Fibroblast of gingiva (primary cell): ENCODE measurements at regions not wholly inside any gene's neighbourhood (a gene's known extent, or its start where the extent isn't known, plus 50 kb on each side); places are given as distances from the start of the nearest gene placed in this dataset.
"Not testable (repeated sequence)": the region's sequence is repeated elsewhere in the genome, so short reads cannot be mapped to it uniquely, and the experiment has no call there.

Experiments
- DNase-seq: peaks from one replicate; pipeline ENCODE4 v3.0.0-alpha.2; 2011; ENCODE audit warnings: low read depth

DNA sequence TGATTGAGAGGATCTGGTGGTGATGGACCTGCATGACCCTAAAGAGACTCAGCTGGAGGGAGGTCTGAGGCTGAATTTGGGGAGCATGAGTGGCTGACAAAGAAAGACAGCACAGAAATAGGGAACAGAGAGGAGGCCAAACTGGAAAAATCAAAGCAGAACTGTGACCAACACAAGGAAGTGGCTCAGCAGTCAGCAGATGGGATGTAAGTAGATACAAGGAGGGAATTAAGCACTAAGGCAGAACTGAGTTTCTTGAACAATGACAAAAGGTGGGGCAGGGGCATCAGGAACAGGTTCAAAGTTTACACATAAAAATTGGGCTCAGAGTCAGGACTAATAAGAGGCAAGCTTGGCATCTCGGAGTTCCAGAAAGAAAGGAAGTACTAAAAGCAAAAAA is 144.3 kb upstream of the KLF3 start:
- DNase-seq, result no peak

DNA sequence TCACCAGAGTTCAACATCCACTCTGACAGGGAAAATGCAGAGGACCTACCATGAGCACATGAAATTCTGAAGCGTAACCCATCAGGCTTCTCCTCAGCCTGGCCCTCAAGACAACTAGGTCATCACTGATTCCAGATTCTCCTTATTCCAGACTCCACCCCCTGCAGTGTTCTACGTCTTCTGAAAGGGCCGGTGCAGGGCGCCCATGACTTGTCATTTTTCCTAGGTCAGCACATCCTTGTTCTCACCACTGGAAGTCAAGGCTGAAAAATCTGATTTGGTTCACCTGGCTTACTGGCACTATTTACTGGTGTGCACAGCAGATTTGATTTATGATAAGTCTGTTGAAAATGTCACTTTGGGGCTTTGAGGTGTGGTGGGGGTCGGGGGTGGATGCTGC is 140.9 kb upstream of the KLF3 start:
- DNase-seq, result no peak

DNA sequence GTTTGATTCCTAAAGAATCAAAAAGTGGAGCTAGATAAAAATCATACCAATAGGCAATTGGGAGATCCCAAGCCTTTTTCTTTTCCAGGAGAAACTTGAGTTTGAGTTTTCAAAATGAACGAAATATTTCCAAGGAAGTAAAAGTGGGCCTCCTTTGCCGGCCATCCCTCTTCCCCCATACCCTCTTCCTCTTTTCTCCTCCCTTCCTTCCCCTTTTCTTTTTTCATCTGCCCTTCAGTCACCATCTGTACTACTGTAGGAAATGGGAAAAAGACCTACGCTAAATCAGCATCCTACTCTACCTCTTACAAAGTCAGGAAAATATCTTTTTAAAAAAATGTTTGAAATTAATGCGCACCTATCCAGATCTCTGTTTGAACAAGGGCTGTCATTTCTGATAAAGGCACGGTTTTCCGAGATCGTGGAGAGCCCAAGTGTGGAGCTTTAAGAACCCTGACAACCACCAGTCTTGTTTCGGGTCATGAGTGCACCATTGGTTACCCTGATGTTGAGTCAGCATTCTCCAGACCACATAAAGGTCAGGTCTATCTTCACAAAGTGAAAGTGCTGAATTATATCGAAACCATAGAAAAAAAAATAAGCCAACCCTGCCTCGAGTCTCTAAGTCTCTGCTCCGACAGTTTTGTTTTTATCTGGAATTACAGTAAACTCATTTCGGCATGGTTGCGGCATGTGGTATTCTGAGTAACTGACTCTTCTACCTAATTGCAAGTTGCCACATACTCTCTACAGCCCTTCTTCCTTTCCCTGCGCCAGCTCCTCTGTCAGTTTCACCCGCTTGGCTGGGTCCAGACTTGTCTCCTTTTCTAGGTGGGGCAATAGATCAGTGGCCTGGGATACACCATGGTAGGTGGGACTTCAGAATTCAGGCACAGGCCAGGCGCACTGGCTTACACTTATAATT is 140.2 kb upstream of the KLF3 start:
- no peak for DNase-seq

DNA sequence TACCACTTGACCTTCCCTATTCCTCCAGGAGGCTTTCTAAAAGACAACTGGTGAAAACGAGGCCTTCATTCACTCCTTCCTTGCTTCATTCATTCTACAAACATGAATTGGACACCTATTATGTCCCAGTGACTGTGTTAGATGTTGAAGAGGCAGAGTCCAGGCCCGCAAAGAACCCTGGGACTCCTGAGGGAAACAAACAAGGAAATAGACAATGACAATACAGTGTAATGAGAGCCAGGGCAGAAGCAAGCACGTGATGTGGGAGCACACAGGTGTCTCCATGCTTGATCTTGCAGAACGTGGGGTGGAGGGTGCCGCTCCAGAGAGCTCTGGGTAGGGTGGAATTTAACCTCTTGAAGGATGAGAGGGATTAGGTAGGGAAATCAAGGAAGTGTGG is 137.6 kb upstream of the KLF3 start:
- no peak for DNase-seq

DNA sequence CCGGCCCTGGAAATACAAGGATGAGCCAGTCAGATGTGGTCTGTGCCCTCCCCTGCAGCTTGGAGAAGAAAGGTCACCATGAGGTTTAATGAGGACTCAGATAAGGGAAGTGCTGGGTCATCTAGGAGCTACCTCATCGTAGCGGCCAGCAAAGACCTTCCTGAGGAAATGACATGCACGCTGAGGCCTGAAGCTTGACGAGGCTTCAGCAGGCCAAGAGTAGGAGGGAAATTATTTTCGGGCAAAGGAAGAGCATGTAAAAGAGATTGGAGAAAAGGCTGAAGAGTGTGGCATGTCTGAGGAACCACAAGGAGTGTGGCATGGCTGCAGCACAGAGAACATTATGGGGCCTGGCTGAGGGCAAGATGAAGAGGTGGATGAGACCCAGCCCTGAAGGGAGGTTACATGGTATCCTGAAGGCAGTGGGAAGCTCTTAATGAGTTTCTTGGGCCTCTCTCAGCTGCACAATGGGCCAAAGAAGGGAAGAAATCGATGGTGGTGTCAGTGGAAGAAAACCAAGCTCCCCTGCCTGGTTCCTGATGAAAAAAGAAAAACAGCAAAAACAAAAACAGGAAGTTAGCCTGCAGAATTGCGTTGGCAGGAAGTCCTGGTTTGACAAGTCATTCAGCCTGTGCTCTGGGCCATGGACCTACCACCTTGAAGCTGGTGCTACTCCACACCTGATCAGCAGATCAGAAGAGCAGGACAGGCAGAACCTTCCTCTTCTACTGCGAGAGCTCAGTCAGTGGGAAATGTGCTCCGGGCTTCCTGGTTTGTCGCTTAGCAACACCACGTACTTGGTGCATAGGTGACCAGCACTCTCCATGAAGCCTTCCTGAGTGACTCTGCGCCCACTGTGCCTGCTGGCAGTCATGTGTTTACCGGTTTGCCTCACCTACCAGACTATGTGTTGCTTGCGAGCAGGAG is 134.5 kb upstream of the KLF3 start:
- DNase-seq, result no peak

DNA sequence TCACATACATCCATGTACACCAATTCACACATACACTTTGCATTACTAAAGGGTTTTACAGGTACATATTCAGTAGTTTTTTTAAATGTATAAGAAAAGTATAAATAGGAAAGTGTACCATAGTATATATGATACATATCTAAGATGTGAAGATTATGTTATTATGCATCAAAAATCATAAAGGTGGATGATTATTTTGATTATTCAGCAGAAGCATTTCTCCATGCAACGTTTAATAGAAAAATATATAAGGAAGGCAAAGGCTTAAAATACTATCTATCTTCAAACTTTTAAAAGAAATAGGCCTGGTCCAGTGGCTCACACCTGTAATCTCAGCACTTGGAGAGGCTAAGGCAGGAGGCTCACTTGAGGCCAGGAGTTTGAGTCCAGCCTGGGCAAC is 133.5 kb upstream of the KLF3 start:
- DNase-seq, result no peak

DNA sequence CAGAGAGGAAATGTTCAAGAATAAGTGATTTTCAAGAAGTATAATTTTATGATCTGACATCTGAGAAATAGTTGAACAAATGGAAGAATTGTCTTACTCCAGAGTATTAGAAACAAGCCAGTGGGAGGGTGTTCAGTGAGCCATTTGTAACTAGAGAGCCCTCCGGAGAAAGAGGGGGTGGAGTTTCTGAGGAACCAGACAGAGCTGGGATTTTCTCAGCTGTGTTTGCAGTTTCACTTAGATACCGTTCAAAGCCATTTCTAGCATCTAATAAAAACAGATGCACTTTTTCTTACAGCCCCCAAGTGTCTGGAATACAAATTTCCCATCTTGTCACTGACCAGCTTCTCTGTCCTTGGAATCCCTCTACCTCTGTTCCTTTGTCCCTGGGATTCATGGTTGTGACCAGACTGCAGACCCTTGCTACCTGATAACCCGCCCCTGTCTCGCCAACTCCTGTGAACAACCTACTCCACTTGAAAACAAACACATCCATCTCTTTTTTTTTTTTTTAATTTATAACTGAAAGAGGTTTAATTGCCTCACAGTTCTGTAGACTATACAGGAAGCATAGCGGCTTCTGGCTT is 132.8 kb upstream of the KLF3 start:
- DNase-seq, result no peak

DNA sequence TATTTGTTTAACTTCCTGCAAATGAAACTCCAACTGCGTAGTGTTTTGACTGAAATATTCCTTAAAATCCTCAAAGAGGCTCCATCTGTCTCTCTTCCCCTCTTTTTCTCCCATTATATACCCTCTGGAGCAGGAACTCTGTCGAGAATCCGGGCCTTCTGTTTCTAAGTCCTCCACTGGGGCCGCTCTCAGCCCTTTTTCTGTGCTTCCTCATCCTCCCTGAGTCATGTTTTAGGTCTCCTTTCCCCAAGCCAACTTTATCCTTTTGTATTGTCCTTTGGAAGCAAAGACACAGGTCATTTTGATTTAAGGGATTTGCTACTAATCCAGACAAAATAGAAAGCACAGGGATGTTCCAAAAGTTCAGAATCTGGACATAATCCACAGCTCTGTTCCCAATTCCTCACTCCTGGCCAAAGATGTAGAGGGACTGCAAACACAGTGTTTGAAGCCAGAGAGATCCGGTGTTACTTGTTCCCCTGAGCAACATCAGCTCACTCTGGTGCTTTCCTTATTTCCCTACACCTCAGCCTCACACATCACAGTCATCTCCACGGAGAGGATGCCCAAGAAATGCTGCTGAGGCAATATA is 131.0 kb upstream of the KLF3 start:
- no peak for DNase-seq

DNA sequence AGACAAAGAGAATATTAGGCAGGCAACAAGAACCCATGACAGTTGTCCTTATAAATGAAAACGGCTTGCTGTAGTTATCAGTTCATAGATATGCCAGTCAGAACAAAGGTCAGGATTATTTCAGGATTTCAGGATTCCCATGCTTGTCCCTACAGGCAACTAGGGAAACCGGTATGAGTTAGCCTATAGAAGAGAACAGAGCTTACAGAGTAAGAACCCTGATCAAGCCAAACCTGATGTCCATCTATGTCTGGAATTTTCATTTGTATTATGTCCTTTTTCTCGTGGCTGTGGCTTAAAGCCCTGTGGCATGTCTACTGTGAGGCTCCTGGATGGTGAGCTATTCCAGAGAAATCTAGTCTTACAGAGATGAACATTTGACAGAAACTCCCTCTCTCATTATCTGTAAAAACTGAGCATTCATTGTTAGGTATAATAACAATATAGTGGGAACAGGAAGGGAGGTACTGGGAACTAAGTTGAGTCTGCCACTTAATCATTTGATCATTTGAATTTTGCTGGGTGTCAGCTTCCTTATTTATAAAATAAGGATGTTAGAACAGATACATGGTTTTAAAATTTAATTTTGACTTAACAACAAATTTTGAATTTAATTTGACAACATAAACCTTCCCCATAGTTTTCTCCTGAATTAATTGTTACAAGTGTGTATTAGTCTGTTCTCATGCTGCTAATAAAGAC is 129.5 kb upstream of the KLF3 start:
- DNase-seq, result no peak

DNA sequence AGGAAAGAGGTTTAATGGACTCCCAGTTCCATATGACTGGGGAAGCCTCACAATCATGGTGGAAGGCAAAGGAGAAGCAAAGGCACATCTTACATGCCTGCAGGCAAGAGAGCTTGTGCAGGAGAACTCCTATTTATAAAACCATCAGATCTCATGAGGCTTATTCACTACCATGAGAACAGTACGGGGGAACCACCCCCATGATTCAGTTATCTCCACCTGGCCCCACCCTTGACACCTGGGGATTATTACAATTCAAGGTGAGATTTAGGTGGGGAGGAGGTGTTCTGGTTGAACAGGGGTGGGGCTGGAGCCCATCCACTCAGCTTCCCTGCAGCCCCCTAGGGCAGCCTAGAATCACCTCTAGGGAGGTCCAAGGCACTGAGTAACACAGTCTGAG is 128.9 kb upstream of the KLF3 start:
- not testable (repeated sequence) for DNase-seq

DNA sequence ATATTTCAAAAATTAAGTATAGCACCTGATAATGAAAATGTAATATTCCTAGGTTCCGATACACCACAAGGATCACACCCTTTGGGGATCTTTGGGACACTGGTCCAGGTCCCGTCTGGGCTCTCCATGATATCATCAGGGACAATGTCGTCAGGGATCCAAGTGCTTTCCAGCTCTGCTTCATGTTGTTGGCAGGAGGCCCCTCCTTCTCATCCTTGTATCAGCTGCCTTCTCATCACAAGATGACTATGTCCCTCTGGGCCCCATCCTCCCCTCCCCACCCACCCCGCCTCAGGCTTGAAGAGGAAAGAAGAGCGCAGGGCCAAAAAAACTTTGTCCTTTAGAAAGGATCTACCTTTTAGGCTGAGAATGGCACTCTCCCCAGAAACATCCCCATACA is 128.3 kb upstream of the KLF3 start:
- DNase-seq, result no peak

DNA sequence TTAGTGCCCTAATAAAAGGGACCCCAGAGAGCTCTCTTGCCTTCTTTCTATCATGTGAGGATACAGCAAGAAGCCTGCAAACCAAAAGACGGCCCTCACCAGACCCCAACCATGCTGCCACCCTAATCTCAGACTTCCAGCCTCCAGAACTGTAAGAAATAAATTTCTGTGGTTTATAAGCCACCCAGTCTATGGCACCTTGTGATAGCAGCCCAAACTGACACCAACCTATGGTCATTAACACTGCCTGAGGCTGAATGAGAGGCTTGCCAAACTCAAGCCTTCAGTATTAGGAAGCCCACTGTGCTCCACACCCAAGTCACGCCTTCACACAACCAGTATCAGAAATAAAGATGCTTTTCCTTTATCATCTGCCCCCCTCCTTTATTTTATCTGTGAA is 127.3 kb upstream of the KLF3 start:
- DNase-seq, result no peak

DNA sequence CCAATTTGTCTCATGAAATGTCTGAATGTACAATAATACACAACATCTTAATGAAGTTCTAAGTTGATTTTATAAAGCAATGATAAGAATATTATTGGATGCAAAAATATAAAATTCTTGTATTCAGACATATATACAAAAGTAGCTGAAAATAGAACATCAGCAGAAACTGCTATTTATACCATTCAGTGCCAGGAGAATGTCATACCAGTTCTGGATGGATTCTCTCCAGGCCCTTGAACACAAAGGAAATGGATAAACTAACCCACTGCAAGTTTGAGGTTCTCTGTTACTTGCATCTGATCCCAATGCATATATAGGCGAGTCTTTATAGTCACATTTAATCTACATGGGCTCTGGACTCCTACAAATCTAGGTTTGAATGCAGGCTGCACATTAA is 126.3 kb upstream of the KLF3 start:
- DNase-seq, result no peak

DNA sequence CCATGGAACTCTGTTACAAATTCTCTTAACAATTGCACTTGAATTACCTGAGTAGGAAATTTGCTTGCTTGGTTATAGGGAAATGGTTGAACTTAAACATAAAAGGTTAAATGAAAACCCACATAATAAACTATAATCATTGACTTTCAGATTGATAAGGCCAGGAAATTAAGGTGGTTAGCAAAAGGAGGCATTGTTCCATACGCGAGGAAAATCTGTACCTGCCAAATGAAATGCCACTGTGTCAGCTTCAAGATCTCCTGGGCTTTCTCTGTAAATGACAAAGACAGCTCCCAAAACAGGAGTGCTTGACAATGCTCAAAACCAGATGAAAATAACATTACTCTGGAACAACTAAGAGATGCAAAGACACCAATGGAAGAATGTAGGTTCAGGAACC is 125.5 kb upstream of the KLF3 start:
- DNase-seq, result no peak

DNA sequence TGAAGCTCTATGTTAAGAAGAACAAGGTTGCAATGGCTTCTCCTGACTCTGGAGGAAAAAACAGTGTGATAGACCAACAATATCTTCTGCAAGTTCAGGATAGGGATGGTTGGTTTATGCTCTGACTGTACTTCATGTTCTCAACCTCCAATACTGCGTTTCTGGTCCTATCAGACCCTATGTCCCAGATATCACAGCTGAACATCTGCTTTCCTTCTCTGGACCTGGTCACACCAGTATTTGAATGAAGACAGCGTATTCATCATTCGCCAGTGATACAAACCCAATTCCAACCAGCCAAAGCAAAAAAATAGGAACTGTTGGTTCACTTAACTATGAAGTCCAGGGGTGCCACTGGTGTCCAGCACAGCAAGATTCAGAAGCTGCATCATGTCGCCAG is 124.5 kb upstream of the KLF3 start:
- DNase-seq, result no peak

DNA sequence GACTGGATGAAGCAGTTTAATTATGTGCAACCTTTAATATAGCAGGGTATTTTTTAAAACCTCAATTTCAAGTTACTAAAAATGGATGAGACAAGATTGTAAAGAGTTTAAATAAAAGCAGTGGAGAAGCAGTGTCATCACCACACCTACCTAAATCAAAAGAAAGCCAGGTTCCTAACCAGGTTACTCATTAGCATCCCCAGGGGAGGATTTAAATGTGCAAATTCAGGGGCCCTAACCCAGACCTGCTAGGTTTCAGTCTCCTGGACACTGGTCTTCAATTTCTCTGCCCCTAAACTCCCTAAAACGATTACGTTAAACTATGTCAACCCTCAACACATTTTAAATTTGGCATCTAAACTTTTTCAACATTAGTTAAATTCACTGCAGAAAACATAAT is 116.9 kb upstream of the KLF3 start:
- no peak for DNase-seq

DNA sequence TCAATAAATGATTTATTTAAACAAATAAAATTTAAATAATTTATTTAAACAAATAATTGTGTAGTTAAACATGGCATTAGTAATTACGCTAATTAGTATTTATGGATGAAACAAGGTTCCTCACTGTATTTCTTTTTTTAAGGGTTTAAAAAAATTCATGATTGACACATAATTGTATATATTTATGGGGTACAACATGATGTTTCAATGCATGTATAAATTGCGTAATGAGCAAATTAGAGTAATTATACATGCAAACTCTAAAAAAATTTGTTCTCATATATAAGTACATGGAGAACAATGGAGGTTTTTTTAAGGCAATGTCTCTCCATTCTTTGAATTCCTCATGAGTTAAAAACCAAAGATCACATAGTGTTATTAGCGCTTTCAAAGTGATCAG is 115.7 kb upstream of the KLF3 start:
- no peak for DNase-seq

DNA sequence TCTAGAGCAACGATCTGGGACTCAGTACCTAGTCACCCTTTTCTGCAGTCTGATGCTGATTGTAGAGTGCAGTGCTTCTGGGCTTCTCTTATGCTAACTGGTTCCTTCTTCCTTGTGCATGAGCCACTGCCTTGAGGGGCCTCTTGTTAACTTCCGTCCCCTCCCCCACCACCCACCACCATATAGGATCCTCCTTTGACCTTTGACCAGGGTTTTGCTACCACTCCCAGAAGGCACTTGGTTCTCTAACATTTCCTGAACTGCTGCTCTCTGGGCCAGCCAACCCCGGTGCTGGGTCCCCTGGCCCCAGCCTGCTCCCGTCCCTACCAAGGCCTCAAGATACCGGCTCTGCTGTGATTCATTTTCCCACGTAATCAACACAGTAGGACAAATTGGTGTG is 104.6 kb upstream of the KLF3 start:
- DNase-seq, result no peak

DNA sequence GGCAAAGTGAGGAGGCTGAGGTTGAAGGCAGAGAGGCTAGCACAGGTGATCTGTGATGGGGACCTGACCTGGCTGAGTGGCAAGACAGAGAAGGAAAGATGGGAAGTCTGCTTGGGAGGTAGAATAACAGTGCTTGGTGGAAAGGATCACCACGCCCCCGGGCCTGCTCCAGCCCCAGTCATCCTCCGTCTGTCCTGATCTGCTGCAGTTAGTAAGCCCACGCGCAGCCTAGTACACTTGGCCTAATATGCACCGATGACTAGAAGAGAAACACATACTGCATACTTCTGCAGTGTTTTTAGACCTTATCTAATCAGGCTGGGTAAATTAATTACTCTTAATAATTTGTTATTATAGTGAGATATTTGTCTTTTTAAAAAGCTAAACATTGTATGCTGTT is 103.7 kb upstream of the KLF3 start:
- DNase-seq, result no peak

DNA sequence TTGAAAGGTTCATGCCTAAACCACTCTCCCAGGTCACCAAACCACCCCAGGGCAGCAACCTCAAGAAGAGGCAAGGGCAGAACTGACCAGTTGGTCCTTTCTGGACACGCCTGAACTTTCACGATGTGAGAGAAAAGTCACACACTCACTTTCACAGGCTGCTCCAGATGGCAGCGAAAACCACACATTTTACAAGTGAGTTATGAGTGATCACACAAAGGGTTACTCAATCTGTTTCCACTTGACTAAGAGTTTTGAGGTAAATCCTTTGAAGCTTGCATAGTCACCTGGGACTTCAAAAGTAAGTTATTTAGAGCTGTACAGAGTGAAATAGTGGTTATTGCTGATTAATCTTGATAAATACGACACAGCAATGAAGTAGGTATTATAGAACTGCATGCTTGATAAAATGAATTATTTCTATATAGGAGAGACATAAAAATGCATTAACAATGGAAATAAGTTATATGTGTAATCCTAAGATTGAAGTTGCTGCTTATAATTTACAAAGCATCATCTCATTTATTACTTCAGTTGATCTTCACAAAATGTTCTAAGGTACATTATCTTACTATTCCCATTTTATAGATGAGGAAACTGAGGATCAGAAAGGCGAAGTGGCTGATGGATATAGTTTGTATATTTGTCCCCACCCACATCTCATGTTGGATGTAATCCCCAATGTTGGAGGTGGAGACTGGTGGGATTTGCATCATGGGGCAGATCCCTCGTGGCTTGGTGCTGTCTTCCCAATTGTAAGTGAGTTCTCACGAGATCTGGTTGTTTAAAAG is 103.0 kb upstream of the KLF3 start:
- DNase-seq, result no peak

DNA sequence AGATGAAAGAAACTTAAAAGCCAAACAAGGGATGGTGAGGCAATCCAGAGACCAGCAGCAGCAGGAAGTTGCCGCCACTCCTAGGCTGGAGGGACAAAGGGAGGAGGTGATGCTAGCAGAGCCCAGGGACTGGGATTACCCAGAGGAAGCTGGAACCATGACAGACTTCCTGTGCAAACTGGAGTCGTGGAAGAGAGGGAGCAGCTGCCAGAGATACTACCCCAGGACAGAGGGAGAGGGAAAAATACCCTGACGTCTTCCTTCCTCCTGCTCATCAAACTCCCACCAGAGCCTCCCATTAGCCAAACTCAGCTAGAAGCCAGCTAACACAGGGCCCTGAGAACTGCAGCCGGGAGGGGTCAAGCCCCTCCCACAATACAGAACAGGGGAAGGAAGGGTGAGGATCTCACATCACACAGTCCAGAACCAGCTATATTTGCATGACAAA is 101.2 kb upstream of the KLF3 start:
- no peak for DNase-seq
